ENCODE measurements at regions not wholly inside any gene's neighbourhood (a gene's known extent, or its start where the extent isn't known, plus 50 kb on each side); places are given as distances from the start of the nearest gene placed in this dataset.

GRCh38 chr7:4621396-4621795 is 60.7 kb upstream of the FOXK1 start:
- TF ChIP-seq CTCF (IDR thresholded peaks at IDR 0.05; ENCODE audit: low read depth, low read length) (no peak), POLR2A (IDR thresholded peaks at IDR 0.05; ENCODE audit: extremely low read depth, insufficient read length) (no peak)

Measured in NB4 (cell line).